AG09309 (cell line): ENCODE measurements at regions not wholly inside any gene's neighbourhood (a gene's known extent, or its start where the extent isn't known, plus 50 kb on each side); places are given as distances from the start of the nearest gene placed in this dataset.

Experiments used
- DNase-seq: peaks from one replicate; pipeline ENCODE4 v3.0.0-alpha.2; 2010; ENCODE audit warnings: low read depth
- H3K4me3 ChIP-seq: 2 replicates; pipeline ENCODE4 v1.5.1; 2011; ENCODE audit warnings: mild to moderate bottlenecking, low read depth, low read length, moderate library complexity; ENCODE audit not compliant: control insufficient read depth
- TF ChIP-seq, protein P1 (sequence below): IDR thresholded peaks from 2 replicates; pipeline ENCODE4 v1.5.1; 2011; ENCODE audit warnings: mild to moderate bottlenecking, low read depth, low read length, inconsistent platforms; ENCODE audit not compliant: insufficient read depth, control insufficient read depth; ENCODE audit errors: missing control alignments

DNA sequence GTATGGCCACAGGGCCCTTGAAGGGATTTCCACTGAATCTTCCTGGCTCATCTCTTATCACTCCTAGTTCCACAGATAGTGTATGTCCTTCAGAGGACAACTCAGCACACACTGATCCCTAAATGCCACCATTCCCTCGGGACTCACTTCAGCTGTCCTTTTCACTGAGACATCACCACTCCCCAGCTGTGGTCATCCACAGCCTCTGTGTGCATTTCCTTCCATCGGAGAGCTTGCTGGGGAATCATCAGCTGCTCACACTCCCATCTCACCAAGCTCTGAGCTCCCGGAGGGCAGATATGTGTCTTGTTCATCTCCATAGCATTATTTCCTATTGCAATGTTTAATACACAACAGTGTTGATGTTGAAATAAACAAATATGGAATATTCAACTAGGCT is 759.5 kb downstream of the RNF144A start:
- TF ChIP-seq, protein P1, sequence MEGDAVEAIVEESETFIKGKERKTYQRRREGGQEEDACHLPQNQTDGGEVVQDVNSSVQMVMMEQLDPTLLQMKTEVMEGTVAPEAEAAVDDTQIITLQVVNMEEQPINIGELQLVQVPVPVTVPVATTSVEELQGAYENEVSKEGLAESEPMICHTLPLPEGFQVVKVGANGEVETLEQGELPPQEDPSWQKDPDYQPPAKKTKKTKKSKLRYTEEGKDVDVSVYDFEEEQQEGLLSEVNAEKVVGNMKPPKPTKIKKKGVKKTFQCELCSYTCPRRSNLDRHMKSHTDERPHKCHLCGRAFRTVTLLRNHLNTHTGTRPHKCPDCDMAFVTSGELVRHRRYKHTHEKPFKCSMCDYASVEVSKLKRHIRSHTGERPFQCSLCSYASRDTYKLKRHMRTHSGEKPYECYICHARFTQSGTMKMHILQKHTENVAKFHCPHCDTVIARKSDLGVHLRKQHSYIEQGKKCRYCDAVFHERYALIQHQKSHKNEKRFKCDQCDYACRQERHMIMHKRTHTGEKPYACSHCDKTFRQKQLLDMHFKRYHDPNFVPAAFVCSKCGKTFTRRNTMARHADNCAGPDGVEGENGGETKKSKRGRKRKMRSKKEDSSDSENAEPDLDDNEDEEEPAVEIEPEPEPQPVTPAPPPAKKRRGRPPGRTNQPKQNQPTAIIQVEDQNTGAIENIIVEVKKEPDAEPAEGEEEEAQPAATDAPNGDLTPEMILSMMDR = no peak
- H3K4me3 ChIP-seq = no peak overlapping the region
- DNase-seq = no peak

- TF ChIP-seq, protein P1 = no peak
- no peak for DNase-seq
- no peak overlapping the region for H3K4me3 ChIP-seq
Observed at GRCh38 chr2:7681881-7682461, 764.8 kb downstream of the RNF144A start.

GRCh38 chr2:7683196-7683595 is 766.0 kb downstream of the RNF144A start:
- DNase-seq = no peak
- TF ChIP-seq, protein P1 = no peak
- H3K4me3 ChIP-seq = no peak overlapping the region

- no peak for DNase-seq
- no peak overlapping the region for H3K4me3 ChIP-seq
- TF ChIP-seq, protein P1 = no peak
Observed at GRCh38 chr2:7683708-7684107, 766.5 kb downstream of the RNF144A start.

DNA sequence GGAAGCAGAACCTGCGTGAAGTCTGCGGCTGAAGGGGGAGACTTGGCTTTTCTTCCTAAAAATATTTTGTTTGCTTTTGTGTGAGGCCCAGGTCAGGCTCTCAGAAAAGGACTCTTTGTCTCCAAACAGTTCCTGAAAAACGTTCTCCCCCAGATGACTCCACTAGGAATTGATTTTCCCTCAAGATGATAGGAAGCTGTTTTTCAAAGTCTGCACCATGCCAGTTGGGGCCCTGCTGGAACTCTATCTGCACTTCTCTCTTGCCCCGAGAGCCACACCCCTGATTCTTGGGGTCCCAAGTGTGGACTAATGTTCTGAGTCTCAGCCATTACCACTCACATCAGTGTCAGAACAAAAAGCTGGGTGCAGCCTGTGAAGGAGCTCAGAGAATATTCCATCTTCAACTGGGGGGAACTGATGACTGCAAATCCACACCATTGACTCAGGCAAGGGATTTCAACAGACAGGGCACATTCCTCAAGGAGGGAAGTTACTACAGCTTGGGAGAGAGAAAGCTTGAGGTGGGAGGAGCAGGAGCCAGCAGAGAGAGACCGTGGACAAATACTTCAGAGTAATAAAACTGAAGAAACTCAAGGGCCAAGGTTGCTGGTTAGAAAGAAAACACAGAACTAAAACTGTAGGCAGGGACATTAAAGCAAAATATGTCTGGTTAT is 768.3 kb downstream of the RNF144A start:
- TF ChIP-seq, protein P1 = no peak
- no peak overlapping the region for H3K4me3 ChIP-seq
- peak; percentile 83 for DNase-seq

DNA sequence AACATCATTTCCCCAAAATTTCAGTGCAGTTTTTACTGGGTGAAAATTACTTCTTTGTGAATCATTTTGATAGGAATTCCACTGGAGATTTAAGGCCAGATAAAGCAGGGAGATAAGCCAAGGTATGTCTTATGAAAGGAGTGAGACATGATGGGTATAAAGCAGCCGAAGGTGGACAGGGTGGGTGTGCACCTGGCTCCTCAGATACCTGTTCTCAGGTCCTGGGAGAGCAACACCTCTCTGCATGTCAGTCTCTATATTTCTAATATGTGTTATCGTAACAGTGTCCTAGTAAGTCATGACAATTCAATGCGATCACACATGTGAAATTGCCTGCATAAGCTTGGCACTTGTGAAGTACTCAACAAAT is 768.8 kb downstream of the RNF144A start:
- H3K4me3 ChIP-seq = no peak overlapping the region
- DNase-seq = no peak
- TF ChIP-seq, protein P1 = no peak
